Lung (tissue), 11 donors: ENCODE measurements at regions not wholly inside any gene's neighbourhood (a gene's known extent, or its start where the extent isn't known, plus 50 kb on each side); places are given as distances from the start of the nearest gene placed in this dataset.

Source experiments
- ATAC-seq: fragments of 200-7000 bp; cut with Tn5 transposase; one replicate; pipeline ENCODE4 v1.9.1; 2020; ENCODE audit warnings: moderate number of reproducible peaks; ENCODE audit not compliant: insufficient read depth, low FRiP score
- DNase-seq, 3 donors: peaks; one replicate each; pipeline ENCODE4 v3.0.0-alpha.2; 2013 to 2017
- H3K27ac ChIP-seq, 2 donors: one replicate each; pipeline ENCODE4 v1.5.1; 2013; ENCODE audit warnings: mild to moderate bottlenecking in 2 of 2, moderate library complexity in 2 of 2, control low read depth in 1 of 2, inconsistent platforms in 1 of 2, low read depth in 1 of 2, low read length in 1 of 2
- H3K27me3 ChIP-seq, 3 donors: one replicate each; pipeline ENCODE4 v1.5.1; 2013; ENCODE audit warnings: low read length in 2 of 3; ENCODE audit not compliant: control insufficient read depth in 3 of 3, insufficient read depth in 3 of 3
- H3K36me3 ChIP-seq, 4 donors: one replicate each; pipeline ENCODE4 v1.5.1; 2013; ENCODE audit warnings: low read length in 4 of 4, mild to moderate bottlenecking in 1 of 4, moderate library complexity in 1 of 4; ENCODE audit not compliant: control insufficient read depth in 4 of 4, insufficient read depth in 4 of 4
- H3K4me1 ChIP-seq, 5 donors: one replicate each; pipeline ENCODE4 v1.5.1; 2013; ENCODE audit warnings: low read length in 5 of 5, mild to moderate bottlenecking in 2 of 5, moderate library complexity in 1 of 5; ENCODE audit not compliant: control insufficient read depth in 5 of 5, insufficient read depth in 5 of 5
- H3K4me3 ChIP-seq: one replicate; pipeline ENCODE4 v1.5.1; 2013; ENCODE audit warnings: mild to moderate bottlenecking, control low read depth, moderate library complexity
- H3K9ac ChIP-seq, 2 donors: one replicate each; pipeline ENCODE4 v1.5.1; 2013; ENCODE audit warnings: low read length in 2 of 2, control low read depth in 1 of 2; ENCODE audit not compliant: insufficient read depth in 1 of 2
- H3K9me3 ChIP-seq, 4 donors: one replicate each; pipeline ENCODE4 v1.5.1; 2013; ENCODE audit warnings: low read length in 3 of 4, mild to moderate bottlenecking in 1 of 4, moderate library complexity in 1 of 4; ENCODE audit not compliant: control insufficient read depth in 4 of 4, insufficient read depth in 3 of 4
- CTCF ChIP-seq: IDR thresholded peaks from 2 replicates; pipeline ENCODE4 v1.5.1; 2012; ENCODE audit warnings: mild to moderate bottlenecking; ENCODE audit errors: control extremely low read depth, extremely low read depth
- WGBS, 2 donors: extraction: QIAGEN DNeasy Blood & Tissue Kit; methylation state at CpG; one replicate each; pipeline ENCODE4 v1.1.7; 2013; 5-methylcytosine and 5-hydroxymethylcytosine counted together
- donor health status: control.
- donor health status: control.
- donor health status: Bipolar disorder and iron deficiency.
- donor health status: healthy.
- donor health status: DM: yes; HTN: yes; CAD: no.

DNA sequence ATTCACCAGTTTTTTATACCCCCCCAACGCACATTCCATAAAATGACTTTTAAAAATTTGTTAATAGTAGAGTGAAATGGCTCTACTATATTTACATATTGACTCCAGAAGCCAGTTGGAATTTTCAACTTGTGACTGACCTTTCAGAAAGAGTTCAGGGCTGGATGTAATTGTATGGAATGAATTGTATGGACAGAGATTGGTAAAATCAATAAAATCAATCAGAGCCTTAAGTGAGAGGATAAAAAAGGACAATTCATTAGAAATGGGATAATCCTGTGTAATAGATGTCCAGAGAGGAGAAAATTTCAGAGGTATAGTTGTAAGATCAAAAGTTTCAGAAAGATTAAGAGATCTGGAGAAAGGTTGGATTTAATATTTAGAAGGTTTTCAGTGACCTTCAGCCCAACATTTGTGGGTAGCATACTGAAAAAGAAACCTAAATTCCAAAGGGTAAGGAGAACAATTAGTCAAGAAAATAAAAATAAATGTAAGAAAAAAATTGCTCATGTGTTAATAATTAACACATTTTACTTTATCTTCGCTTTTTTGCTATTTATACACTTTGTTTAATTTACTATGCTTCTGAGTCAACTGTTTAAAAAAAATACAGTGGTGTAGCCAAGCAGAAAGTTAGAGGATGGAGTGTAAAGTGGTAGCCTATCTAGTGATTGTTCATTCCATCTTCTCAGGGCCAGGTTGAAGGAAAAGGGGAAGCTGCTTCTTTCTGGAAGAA is 385.4 kb upstream of the TMEFF2 start:
- Histone ChIP-seq H3K27me3 (no peaks in the 10 kb centered on the region), H3K4me1 (no peaks in the 10 kb centered on the region), H3K9ac (no peak overlapping the region), H3K27ac (no peak overlapping the region), H3K36me3 (no peaks in the 10 kb centered on the region), H3K9me3 (no peaks in the 10 kb centered on the region), H3K4me3 (no peak overlapping the region)
- 68 to 76% methylated on average over 2 of the region's 2 CpGs for WGBS, 2 donors
- ATAC-seq: no peak
- no peak for TF ChIP-seq CTCF
- DNase-seq: no peak

DNA sequence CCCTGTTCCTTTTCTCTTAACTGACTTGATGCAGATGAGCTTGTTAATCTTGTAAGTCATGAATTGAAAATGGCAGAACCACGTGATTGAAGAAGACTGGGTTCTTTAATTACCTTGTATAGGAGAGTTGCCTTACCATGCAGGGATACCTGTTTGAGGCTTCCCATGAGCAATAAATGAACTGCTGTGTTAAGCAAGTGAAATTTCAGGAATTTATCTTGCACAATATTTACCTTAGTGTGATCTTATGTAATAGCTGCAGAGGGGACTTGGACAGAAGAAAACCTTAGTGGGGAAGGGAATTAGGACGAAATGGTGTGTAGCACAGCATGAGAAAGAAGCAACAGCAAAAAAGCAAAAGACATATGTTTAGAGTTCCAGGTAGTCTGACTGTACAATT is 384.0 kb upstream of the TMEFF2 start:
- Histone ChIP-seq H3K9me3 (no peaks in the 10 kb centered on the region), H3K4me1 (no peaks in the 10 kb centered on the region), H3K36me3 (no peaks in the 10 kb centered on the region), H3K9ac (no peak overlapping the region), H3K27me3 (no peaks in the 10 kb centered on the region), H3K27ac (no peak overlapping the region), H3K4me3 (no peak overlapping the region)
- no peak for ATAC-seq
- TF ChIP-seq CTCF: no peak
- 52 to 72% methylated on average over 2 of the region's 2 CpGs for WGBS, 2 donors
- DNase-seq: peak in 1 of 3 donors; percentile 0

GRCh38 chr2:192577706-192578105 is 383.0 kb upstream of the TMEFF2 start:
- Histone ChIP-seq H3K27me3 (no peaks in the 10 kb centered on the region), H3K27ac (no peak overlapping the region), H3K4me1 (no peaks in the 10 kb centered on the region), H3K4me3 (no peak overlapping the region), H3K9me3 (no peaks in the 10 kb centered on the region), H3K36me3 (no peaks in the 10 kb centered on the region), H3K9ac (no peak overlapping the region)
- DNase-seq: no peak
- no peak for ATAC-seq
- TF ChIP-seq CTCF: no peak

DNA sequence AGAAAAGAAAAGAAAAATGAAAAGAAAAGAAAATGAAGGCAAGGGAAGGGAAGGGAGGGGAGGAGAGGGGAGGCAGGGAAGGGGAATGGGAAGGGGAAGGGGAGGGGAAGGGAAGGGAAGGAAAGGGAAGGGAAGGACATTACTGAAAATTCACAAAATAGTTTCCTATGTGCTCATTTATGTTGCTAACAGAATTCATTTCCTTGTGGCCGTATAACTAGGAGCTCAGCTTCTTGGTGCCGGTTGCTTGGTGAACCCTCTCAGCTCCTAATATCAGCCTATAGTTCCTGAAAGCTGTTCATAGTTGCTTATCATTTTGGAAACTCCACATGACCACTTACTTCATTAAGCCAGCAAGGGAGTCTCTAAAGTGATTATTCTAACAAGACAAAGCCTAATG is 379.8 kb upstream of the TMEFF2 start:
- Histone ChIP-seq H3K27me3 (no peaks in the 10 kb centered on the region), H3K9ac (no peak overlapping the region), H3K36me3 (no peaks in the 10 kb centered on the region), H3K4me3 (no peak overlapping the region), H3K9me3 (no peaks in the 10 kb centered on the region), H3K27ac (no peak overlapping the region), H3K4me1 (no peaks in the 10 kb centered on the region)
- DNase-seq: no peak
- ATAC-seq: no peak
- TF ChIP-seq CTCF: no peak
- WGBS, 2 donors: 82 to 85% methylated on average over 2 of the region's 2 CpGs
